Activated CD8-positive, alpha-beta memory T cell treated with anti-CD3 and anti-CD28 coated beads, Interleukin-2, amount 10 ng/mL, durations not matched to agents 7 days and 5 days (primary cell): ENCODE measurements at regions not wholly inside any gene's neighbourhood (a gene's known extent, or its start where the extent isn't known, plus 50 kb on each side); places are given as distances from the start of the nearest gene placed in this dataset.
"Not testable (repeated sequence)": the region's sequence is repeated elsewhere in the genome, so short reads cannot be mapped to it uniquely, and the experiment has no call there.

Source experiments
- ATAC-seq: fragments of 150-1000 bp; cut with Tn5 transposase; one replicate; pipeline ENCODE4 v1.10.0; 2021; ENCODE audit warnings: moderate library complexity
- CTCF ChIA-PET: fragments of 350-600 bp; sonication (Branson Sonifier 250); formaldehyde crosslinking; loops from one replicate; lab custom pipeline; 2021; ENCODE audit warnings: antibody characterized with exemption; lab: Charles Lee
- DNase-seq: peaks from one replicate; pipeline ENCODE4 v3.0.0-alpha.2; 2020
- H3K27ac Mint-ChIP-seq: one replicate; pipeline ENCODE4 v1.8.0; 2021; ENCODE audit warnings: mild to moderate bottlenecking, mixed read lengths
- H3K27me3 Mint-ChIP-seq: one replicate; pipeline ENCODE4 v1.8.0; 2021; ENCODE audit warnings: mixed read lengths
- H3K36me3 Mint-ChIP-seq: one replicate; pipeline ENCODE4 v1.8.0; 2021; ENCODE audit warnings: mild to moderate bottlenecking, mixed read lengths
- H3K4me1 Mint-ChIP-seq: one replicate; pipeline ENCODE4 v1.8.0; 2021; ENCODE audit warnings: mixed read lengths
- H3K4me3 Mint-ChIP-seq: one replicate; pipeline ENCODE4 v1.8.0; 2021; ENCODE audit warnings: mild to moderate bottlenecking, moderate library complexity, mixed read lengths
- H3K9me3 Mint-ChIP-seq: one replicate; pipeline ENCODE4 v1.8.0; 2022; ENCODE audit warnings: low read depth, mixed read lengths

GRCh38 chr9:25804856-25805255 is 126.6 kb upstream of the TUSC1 start:
- Mint-ChIP-seq H3K4me1 (no peaks in the 10 kb centered on the region), H3K27ac (no peak overlapping the region), H3K36me3 (no peaks in the 10 kb centered on the region), H3K9me3 (peaks cover 9% of the 10 kb centered on the region), H3K4me3 (no peak overlapping the region), H3K27me3 (no peaks in the 10 kb centered on the region)
- ATAC-seq (no peak), DNase-seq (no peak)
- CTCF ChIA-PET = no interaction called here

GRCh38 chr9:25801989-25802388 is 123.7 kb upstream of the TUSC1 start:
- H3K9me3 Mint-ChIP-seq, CTCF ChIA-PET, H3K27me3 Mint-ChIP-seq, H3K36me3 Mint-ChIP-seq, DNase-seq, H3K4me1 Mint-ChIP-seq, ATAC-seq, H3K4me3 Mint-ChIP-seq, H3K27ac Mint-ChIP-seq: not testable (repeated sequence)

- no peaks in the 10 kb centered on the region for H3K4me1 Mint-ChIP-seq
- no peak overlapping the region for H3K27ac Mint-ChIP-seq
- peaks cover 5% of the 10 kb centered on the region for H3K9me3 Mint-ChIP-seq
- no peaks in the 10 kb centered on the region for H3K36me3 Mint-ChIP-seq
- ATAC-seq (no peak), DNase-seq (no peak)
- H3K4me3 Mint-ChIP-seq = no peak overlapping the region
- CTCF ChIA-PET = no interaction called here
- no peaks in the 10 kb centered on the region for H3K27me3 Mint-ChIP-seq
These were observed 95.6 kb upstream of the TUSC1 start for GRCh38 chr9:25773805-25774204.

GRCh38 chr9:25755951-25756350 is 77.7 kb upstream of the TUSC1 start:
- CTCF ChIA-PET = no interaction called here
- no peaks in the 10 kb centered on the region for H3K27me3 Mint-ChIP-seq
- H3K9me3 Mint-ChIP-seq = peaks cover 11% of the 10 kb centered on the region
- DNase-seq = no peak
- H3K27ac Mint-ChIP-seq = no peak overlapping the region
- ATAC-seq = no peak
- no peaks in the 10 kb centered on the region for H3K4me1 Mint-ChIP-seq
- no peak overlapping the region for H3K4me3 Mint-ChIP-seq
- no peaks in the 10 kb centered on the region for H3K36me3 Mint-ChIP-seq

GRCh38 chr9:25752398-25752797 is 74.2 kb upstream of the TUSC1 start:
- Mint-ChIP-seq H3K27ac (no peak overlapping the region), H3K36me3 (no peaks in the 10 kb centered on the region), H3K27me3 (no peaks in the 10 kb centered on the region), H3K9me3 (peaks cover 7% of the 10 kb centered on the region), H3K4me3 (no peak overlapping the region), H3K4me1 (no peaks in the 10 kb centered on the region)
- CTCF ChIA-PET = no interaction called here
- DNase-seq = no peak
- no peak for ATAC-seq

- Mint-ChIP-seq H3K4me3 (no peak overlapping the region), H3K4me1 (no peaks in the 10 kb centered on the region), H3K36me3 (no peaks in the 10 kb centered on the region), H3K27me3 (no peaks in the 10 kb centered on the region), H3K27ac (no peak overlapping the region), H3K9me3 (peaks cover 11% of the 10 kb centered on the region)
- ATAC-seq (no peak), DNase-seq (no peak)
- CTCF ChIA-PET = no interaction called here
These were observed 64.0 kb upstream of the TUSC1 start for GRCh38 chr9:25742256-25742655.

- Mint-ChIP-seq H3K4me3 (no peak overlapping the region), H3K27me3 (no peaks in the 10 kb centered on the region), H3K9me3 (peaks cover 8% of the 10 kb centered on the region), H3K36me3 (no peaks in the 10 kb centered on the region), H3K4me1 (no peaks in the 10 kb centered on the region), H3K27ac (no peak overlapping the region)
- CTCF ChIA-PET = no interaction called here
- ATAC-seq (no peak), DNase-seq (no peak)
These were observed 55.2 kb upstream of the TUSC1 start for GRCh38 chr9:25733336-25733982.

- H3K4me1 Mint-ChIP-seq, H3K27ac Mint-ChIP-seq, H3K36me3 Mint-ChIP-seq, DNase-seq, ATAC-seq, CTCF ChIA-PET, H3K9me3 Mint-ChIP-seq, H3K27me3 Mint-ChIP-seq, H3K4me3 Mint-ChIP-seq: not testable (repeated sequence)
These were observed 53.9 kb upstream of the TUSC1 start for GRCh38 chr9:25731895-25732794.
